ENCODE measurements at regions not wholly inside any gene's neighbourhood (a gene's known extent, or its start where the extent isn't known, plus 50 kb on each side); places are given as distances from the start of the nearest gene placed in this dataset.

DNA sequence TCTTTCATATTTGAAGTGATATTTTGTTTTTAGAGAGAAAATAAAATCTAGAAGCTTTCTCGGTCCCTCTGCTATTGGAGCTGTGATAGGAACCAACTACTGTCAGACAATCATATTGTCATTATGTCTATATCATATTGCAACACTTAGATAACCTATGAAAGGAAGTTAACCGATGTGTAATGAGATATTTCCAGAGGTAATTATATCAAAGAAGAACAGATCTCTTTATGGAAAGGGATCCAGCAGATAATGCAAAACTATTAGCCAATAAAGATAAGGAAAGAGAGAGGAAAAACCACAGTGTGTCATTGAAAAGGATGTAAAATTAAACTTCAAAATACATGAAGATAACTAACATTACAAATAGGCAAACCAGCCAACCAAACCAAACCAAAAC lies 529.1 kb upstream of the CCDC54 start:
- TF ChIP-seq CTCF (IDR thresholded peaks at IDR 0.05) (no peak), POLR2A (IDR thresholded peaks at IDR 0.05) (no peak)

Data from body of pancreas (tissue), 4 donors.